Gastrocnemius medialis (tissue), 4 donors: ENCODE measurements at regions not wholly inside any gene's neighbourhood (a gene's known extent, or its start where the extent isn't known, plus 50 kb on each side); places are given as distances from the start of the nearest gene placed in this dataset.

Experiments
- CTCF ChIP-seq, 5 experiments: fragments of 450-650 bp in 3 of 5; fragments of 200-600 bp in 2 of 5; sonication (generic) in 2 of 5; IDR thresholded peaks in 4 of 5; conservative IDR thresholded peaks in 1 of 5; 1 replicate in 4 of 5; 2 replicates in 1 of 5; pipeline ENCODE4 v1.5.1; 2016 to 2019; ENCODE audit warnings: antibody characterized with exemption in 5 of 5, mild to moderate bottlenecking in 3 of 5, moderate library complexity in 3 of 5
- POLR2A ChIP-seq, 2 donors: fragments of 450-650 bp; IDR thresholded peaks; one replicate each; pipeline ENCODE4 v1.6.1; 2017; ENCODE audit warnings: antibody characterized with exemption in 2 of 2, mild to moderate bottlenecking in 2 of 2, moderate library complexity in 2 of 2

GRCh38 chr5:23451156-23451555 lies 56.3 kb upstream of the PRDM9 start:
- TF ChIP-seq POLR2A (IDR thresholded peaks at IDR 0.05), result no peak
- TF ChIP-seq CTCF (IDR thresholded peaks at IDR 0.05 in 4 of 5, conservative IDR thresholded peaks at IDR 0.05 in 1 of 5), result no peak
